ENCODE measurements at regions not wholly inside any gene's neighbourhood (a gene's known extent, or its start where the extent isn't known, plus 50 kb on each side); places are given as distances from the start of the nearest gene placed in this dataset.

DNA sequence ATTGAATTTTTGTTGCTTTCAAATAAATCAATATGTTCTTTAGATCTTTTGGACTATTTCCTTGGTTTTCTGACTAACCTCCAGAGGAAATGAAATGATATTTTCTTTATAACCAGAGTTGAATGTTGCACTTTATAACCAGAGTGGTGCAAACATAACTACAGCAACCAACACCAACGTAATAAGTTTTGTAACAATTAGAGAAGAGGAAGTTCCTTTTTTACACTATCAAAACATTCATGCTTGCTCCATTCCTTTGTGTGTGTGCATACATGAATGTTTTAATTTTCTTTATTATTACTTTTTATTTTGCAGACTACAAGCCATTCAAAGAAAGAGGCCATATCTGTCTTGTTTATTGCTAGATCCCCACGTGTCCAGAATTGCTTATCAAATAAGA is 193.0 kb upstream of the PPP3CA start:
- no peaks in the 10 kb centered on the region for H3K36me3 ChIP-seq
- 13 to 30% methylated on average over 2 of the region's 2 CpGs for WGBS, 2 donors
- no peak overlapping the region for H3K4me3 ChIP-seq
- H3K4me1 ChIP-seq: no peaks in the 10 kb centered on the region
- no peak overlapping the region for H3K27ac ChIP-seq
- intact Hi-C loops (cut with DNase I): no loop called here
- TF ChIP-seq EP300 (IDR thresholded peaks at IDR 0.05): no peak
- TF ChIP-seq, protein P1, sequence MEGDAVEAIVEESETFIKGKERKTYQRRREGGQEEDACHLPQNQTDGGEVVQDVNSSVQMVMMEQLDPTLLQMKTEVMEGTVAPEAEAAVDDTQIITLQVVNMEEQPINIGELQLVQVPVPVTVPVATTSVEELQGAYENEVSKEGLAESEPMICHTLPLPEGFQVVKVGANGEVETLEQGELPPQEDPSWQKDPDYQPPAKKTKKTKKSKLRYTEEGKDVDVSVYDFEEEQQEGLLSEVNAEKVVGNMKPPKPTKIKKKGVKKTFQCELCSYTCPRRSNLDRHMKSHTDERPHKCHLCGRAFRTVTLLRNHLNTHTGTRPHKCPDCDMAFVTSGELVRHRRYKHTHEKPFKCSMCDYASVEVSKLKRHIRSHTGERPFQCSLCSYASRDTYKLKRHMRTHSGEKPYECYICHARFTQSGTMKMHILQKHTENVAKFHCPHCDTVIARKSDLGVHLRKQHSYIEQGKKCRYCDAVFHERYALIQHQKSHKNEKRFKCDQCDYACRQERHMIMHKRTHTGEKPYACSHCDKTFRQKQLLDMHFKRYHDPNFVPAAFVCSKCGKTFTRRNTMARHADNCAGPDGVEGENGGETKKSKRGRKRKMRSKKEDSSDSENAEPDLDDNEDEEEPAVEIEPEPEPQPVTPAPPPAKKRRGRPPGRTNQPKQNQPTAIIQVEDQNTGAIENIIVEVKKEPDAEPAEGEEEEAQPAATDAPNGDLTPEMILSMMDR (IDR thresholded peaks at IDR 0.05): no peak
- no peak for TF ChIP-seq POLR2AphosphoS5 (IDR thresholded peaks at IDR 0.05)
- no peak for TF ChIP-seq POLR2A (IDR thresholded peaks at IDR 0.05)
- DNase-seq: no peak
- no peaks in the 10 kb centered on the region for H3K9me3 ChIP-seq
- H3K27me3 ChIP-seq: no peaks in the 10 kb centered on the region

DNA sequence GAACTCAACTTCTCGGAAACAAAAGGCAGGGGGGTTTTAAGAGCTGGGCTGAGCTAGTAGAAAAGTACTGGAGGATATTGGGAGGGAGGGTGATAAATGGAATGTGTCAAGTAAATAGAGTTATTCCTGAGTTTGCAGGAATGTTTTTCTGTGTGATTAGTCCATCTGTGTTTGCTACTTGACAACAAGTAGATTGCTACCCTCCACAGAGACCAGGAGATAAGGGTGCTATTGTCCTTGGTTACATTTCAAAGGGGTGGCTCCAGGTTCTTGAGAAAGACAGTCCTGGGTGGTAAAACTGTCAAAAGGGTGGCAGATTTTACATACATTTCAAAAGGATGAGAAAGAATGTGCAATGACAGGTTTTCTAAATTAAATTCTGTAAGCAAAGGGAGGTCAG is 181.2 kb upstream of the PPP3CA start:
- H3K4me1 ChIP-seq: no peaks in the 10 kb centered on the region
- no peak overlapping the region for H3K27ac ChIP-seq
- TF ChIP-seq POLR2A (IDR thresholded peaks at IDR 0.05): no peak
- TF ChIP-seq POLR2AphosphoS5 (IDR thresholded peaks at IDR 0.05): no peak
- no peak for TF ChIP-seq EP300 (IDR thresholded peaks at IDR 0.05)
- TF ChIP-seq, protein P1 (IDR thresholded peaks at IDR 0.05): no peak
- H3K27me3 ChIP-seq: no peaks in the 10 kb centered on the region
- no peak overlapping the region for H3K4me3 ChIP-seq
- DNase-seq: no peak
- 70 to 85% methylated on average over 1 of the region's 1 CpG for WGBS, 2 donors
- H3K36me3 ChIP-seq: no peaks in the 10 kb centered on the region
- H3K9me3 ChIP-seq: no peaks in the 10 kb centered on the region
- intact Hi-C loops (cut with DNase I): no loop called here

DNA sequence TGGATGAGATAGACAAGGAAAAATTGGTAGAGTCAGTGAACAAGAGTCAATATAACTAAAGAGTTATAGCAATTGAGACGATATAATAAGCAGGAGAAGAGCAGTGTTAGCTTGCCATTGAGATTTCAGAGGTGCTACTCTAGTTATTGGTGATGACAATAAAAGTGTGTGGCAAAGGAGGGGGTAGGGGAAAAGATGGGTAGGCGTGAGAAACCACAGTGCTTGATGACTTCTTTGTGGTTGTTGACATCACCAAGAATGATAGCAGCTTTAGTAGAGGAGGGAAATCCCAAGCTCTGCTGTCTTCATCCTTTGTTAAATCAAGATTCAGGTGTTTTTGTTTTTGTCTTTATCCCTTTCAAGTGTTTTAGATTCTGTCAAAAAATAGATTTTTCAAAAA is 179.9 kb upstream of the PPP3CA start:
- Histone ChIP-seq H3K27ac (no peak overlapping the region), H3K36me3 (no peaks in the 10 kb centered on the region), H3K27me3 (no peaks in the 10 kb centered on the region), H3K9me3 (no peaks in the 10 kb centered on the region), H3K4me3 (no peak overlapping the region), H3K4me1 (no peaks in the 10 kb centered on the region)
- WGBS, 2 donors: 46 to 59% methylated on average over 2 of the region's 2 CpGs
- no peak for DNase-seq
- intact Hi-C loops (cut with DNase I): no loop called here
- TF ChIP-seq POLR2AphosphoS5 (IDR thresholded peaks at IDR 0.05): no peak
- TF ChIP-seq EP300 (IDR thresholded peaks at IDR 0.05): no peak
- no peak for TF ChIP-seq POLR2A (IDR thresholded peaks at IDR 0.05)

GRCh38 chr4:101515566-101515965 is 168.2 kb upstream of the PPP3CA start:
- H3K4me1 ChIP-seq: no peaks in the 10 kb centered on the region
- no peak for DNase-seq
- no peak overlapping the region for H3K27ac ChIP-seq
- H3K36me3 ChIP-seq: no peaks in the 10 kb centered on the region
- H3K27me3 ChIP-seq: no peaks in the 10 kb centered on the region
- no peaks in the 10 kb centered on the region for H3K9me3 ChIP-seq
- H3K4me3 ChIP-seq: no peak overlapping the region
- intact Hi-C loops (cut with DNase I): no loop called here
- TF ChIP-seq EP300 (IDR thresholded peaks at IDR 0.05) (no peak), POLR2A (IDR thresholded peaks at IDR 0.05) (no peak), POLR2AphosphoS5 (IDR thresholded peaks at IDR 0.05) (no peak)
- TF ChIP-seq, protein P1 (IDR thresholded peaks at IDR 0.05): no peak

DNA sequence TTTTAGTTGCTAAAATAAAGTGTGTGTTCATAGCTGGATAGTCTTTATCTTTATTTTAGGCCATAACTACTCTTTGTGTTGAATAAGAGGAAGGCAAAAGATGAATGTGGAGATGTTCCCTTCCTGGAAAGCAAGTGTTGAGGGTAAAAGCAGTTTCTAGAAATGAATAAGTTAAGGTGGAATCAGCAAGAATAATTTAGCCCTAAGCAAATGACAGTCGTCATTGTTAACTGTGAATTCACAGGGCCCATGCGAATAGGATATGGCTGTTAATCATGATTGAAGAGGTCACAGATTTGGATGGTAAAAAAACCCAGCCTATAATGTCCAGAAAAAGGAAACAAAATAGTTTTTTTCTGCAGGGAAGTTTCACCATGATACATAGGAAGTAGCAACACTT is 167.8 kb upstream of the PPP3CA start:
- DNase-seq: no peak
- Histone ChIP-seq H3K9me3 (no peaks in the 10 kb centered on the region), H3K4me1 (no peaks in the 10 kb centered on the region), H3K27ac (no peak overlapping the region), H3K4me3 (no peak overlapping the region), H3K36me3 (no peaks in the 10 kb centered on the region), H3K27me3 (no peaks in the 10 kb centered on the region)
- TF ChIP-seq, protein P1 (IDR thresholded peaks at IDR 0.05): no peak
- TF ChIP-seq POLR2A (IDR thresholded peaks at IDR 0.05) (no peak), POLR2AphosphoS5 (IDR thresholded peaks at IDR 0.05) (no peak), EP300 (IDR thresholded peaks at IDR 0.05) (no peak)
- WGBS, 2 donors: 91% methylated on average over 2 of the region's 2 CpGs
- intact Hi-C loops (cut with DNase I): no loop called here

Data from sigmoid colon (tissue), 6 donors.